Effector memory CD4-positive, alpha-beta T cell (primary cell): ENCODE measurements at regions not wholly inside any gene's neighbourhood (a gene's known extent, or its start where the extent isn't known, plus 50 kb on each side); places are given as distances from the start of the nearest gene placed in this dataset.

Experiments used
- DNase-seq, 3 donors: peaks; one replicate each; pipeline ENCODE4 v3.0.0-alpha.2; 2020
- H3K27ac ChIP-seq: 2 replicates; pipeline ENCODE4 v1.7.0; 2013; ENCODE audit warnings: mild to moderate bottlenecking, low read length, moderate library complexity; ENCODE audit not compliant: insufficient read depth, poor library complexity, severe bottlenecking
- H3K27me3 ChIP-seq: replicated peaks from 2 replicates; pipeline ENCODE4 v1.7.0; 2013; ENCODE audit warnings: mild to moderate bottlenecking, low read length; ENCODE audit not compliant: insufficient read depth, control insufficient read depth, poor library complexity, severe bottlenecking
- H3K36me3 ChIP-seq: 2 replicates; pipeline ENCODE4 v1.7.0; 2013; ENCODE audit warnings: mild to moderate bottlenecking, low read length, moderate library complexity; ENCODE audit not compliant: control insufficient read depth, insufficient read depth
- H3K4me1 ChIP-seq: 2 replicates; pipeline ENCODE4 v1.7.0; 2013; ENCODE audit warnings: low read length, mild to moderate bottlenecking; ENCODE audit not compliant: control insufficient read depth, insufficient read depth, poor library complexity, severe bottlenecking
- H3K4me3 ChIP-seq: 2 replicates; pipeline ENCODE4 v1.7.0; 2013; ENCODE audit warnings: low read length, low read depth, mild to moderate bottlenecking; ENCODE audit not compliant: insufficient read depth, poor library complexity, severe bottlenecking
- H3K9me3 ChIP-seq: 2 replicates; pipeline ENCODE4 v1.7.0; 2013; ENCODE audit warnings: mild to moderate bottlenecking, low read length, moderate library complexity; ENCODE audit not compliant: control insufficient read depth

DNA sequence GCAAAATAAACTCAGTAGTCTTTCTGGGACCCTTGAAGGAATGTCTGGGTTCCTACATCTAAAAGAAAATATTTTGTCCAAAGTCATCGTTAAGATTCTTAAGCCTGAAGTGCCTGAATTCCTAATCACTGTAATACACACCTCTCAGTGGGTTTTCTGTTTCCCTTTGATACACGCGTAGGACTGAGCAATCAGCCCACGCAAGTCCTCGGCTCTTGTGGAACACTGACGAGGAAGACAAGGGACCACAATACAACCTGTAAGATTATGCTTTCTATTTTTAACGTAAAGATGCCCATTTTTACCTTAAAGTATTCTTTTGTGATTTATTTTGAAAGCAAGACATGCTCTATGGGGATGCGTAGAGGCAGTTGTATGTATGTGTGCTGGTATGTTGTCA is 472.8 kb upstream of the CELF2 start:
- Histone ChIP-seq H3K27me3 (no peaks in the 10 kb centered on the region), H3K9me3 (no peaks in the 10 kb centered on the region), H3K27ac (no peak overlapping the region), H3K36me3 (no peaks in the 10 kb centered on the region), H3K4me3 (no peak overlapping the region), H3K4me1 (no peaks in the 10 kb centered on the region)
- no peak for DNase-seq

DNA sequence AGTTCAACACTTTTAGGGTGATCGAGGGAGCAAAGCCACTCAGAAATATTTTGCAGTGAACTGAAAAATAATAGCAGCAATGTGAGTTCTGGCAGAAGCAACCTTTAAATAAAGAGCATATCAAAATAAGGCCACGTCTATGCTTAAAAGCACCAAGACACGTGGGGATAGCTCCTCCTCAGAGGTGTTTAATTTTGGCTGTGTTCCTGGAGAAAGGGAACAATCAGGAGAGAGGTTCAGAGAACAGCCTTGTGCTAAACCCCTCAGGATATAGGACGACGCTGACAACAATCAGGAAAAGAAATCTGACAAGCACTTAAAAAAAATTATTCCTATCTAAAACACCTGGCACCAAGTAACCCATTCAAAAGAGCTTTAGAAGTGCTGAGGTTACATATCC is 471.9 kb upstream of the CELF2 start:
- H3K4me1 ChIP-seq, result no peaks in the 10 kb centered on the region
- H3K36me3 ChIP-seq, result no peaks in the 10 kb centered on the region
- no peaks in the 10 kb centered on the region for H3K27me3 ChIP-seq
- no peak overlapping the region for H3K4me3 ChIP-seq
- H3K27ac ChIP-seq, result no peak overlapping the region
- DNase-seq, result no peak
- no peaks in the 10 kb centered on the region for H3K9me3 ChIP-seq

DNA sequence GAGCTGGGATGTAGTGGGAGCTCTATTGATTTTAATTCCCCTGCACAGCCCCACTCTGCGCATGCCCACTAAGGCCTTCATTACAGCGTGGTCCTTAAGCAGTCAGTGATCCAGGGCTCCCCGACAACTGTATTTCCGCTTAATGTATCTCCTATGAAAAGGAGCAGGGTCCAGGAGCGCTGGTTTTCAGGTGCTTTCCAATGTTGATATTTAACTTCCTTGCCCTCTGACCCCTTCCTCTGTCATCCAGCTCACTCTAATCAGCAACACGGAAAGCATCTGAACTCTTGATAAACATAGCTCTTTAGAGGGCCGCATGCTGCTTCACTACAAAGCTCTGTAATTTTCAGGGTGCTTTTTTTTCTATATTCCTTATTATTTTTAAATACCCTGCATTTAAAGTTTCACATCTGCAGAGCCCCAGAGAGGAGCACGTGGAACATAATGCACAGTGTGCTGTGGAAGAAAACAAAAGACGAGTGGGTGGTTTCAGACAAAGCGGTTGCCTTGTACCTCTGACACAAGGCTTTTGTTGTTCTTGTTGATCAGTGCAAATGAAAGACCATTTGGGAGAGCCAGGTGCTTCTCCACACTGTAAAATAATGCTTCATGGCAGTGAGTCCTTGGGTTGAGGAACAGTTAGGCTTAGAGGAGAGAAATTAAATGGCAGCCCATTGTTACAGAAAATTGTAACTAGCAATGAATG is 465.9 kb upstream of the CELF2 start:
- Histone ChIP-seq H3K36me3 (no peaks in the 10 kb centered on the region), H3K27ac (no peak overlapping the region), H3K27me3 (no peaks in the 10 kb centered on the region), H3K4me1 (no peaks in the 10 kb centered on the region), H3K9me3 (no peaks in the 10 kb centered on the region), H3K4me3 (no peak overlapping the region)
- DNase-seq, result no peak

DNA sequence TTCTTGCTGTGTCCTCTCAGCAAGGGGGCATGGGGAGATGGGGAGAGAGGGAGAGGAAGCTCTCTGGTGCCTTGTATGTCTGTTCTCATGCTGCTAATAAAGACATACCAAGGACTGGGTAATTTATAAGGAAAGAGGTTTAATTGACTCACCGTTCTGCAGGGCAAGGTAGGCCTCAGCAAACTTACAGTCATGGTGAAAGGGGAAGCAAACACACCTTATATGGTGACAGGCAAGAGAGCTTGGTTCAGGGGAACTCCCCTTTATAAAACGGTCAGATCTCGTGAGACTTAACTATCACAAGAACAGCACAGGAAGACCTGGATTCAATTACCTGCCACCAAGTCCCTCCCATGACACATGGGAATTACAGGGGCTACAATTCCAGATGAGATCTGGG is 464.7 kb upstream of the CELF2 start:
- H3K27ac ChIP-seq, result no peak overlapping the region
- H3K36me3 ChIP-seq, result no peaks in the 10 kb centered on the region
- H3K4me1 ChIP-seq, result no peaks in the 10 kb centered on the region
- H3K4me3 ChIP-seq, result no peak overlapping the region
- H3K9me3 ChIP-seq, result no peaks in the 10 kb centered on the region
- DNase-seq, result no peak
- H3K27me3 ChIP-seq, result no peaks in the 10 kb centered on the region

DNA sequence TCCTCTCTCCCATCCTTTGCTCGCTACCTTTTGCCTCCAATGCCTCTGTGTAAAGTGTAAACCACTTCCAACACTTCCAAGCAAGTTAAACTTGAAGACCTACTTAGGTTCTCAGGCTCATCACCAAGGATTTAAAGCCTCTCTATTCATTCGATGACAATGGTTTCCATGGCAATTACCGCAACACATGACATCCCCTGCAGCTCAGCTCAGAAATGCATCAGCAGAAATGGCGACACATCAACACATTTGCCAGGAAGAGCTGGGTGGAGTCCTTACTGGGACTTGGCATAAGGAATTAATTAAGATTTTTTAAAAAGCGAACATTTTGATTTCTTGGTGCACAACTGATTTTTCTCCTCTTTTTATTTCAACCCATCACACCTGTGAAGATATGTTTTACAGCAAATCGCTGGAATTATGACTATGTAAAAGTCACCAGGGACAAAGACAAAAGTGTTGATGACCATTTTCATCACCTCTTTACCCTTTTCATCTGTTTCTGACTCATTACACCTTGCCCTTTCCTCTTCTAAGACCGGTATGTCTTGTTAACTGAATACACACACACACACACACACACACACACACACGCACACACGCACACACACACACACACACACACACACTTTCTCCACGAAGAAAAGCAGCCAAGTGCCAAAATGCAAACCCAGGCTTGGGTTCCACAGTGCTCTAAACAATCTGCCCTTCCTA is 453.4 kb upstream of the CELF2 start:
- no peak overlapping the region for H3K4me3 ChIP-seq
- no peak for DNase-seq
- no peaks in the 10 kb centered on the region for H3K9me3 ChIP-seq
- H3K27me3 ChIP-seq, result no peaks in the 10 kb centered on the region
- no peak overlapping the region for H3K27ac ChIP-seq
- H3K4me1 ChIP-seq, result no peaks in the 10 kb centered on the region
- no peaks in the 10 kb centered on the region for H3K36me3 ChIP-seq

DNA sequence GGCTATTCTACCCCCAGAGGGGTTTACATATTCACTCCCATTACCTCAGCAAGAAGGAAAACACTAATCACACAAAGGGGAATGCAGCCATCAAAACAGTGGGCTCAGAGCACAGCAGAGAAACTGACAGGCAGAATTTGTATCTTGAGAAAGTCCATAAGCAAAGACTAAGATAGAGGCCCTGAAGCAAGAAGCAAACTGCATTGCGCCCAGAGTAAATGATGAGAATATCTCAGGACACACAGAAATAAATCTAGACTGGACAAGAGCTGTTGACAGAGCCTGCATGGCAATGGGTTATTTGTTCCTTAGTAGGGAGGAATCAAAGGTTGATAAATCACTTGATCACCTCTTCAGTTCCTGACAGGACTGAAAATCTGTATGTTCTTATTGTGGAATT is 440.7 kb upstream of the CELF2 start:
- DNase-seq, result no peak
- H3K27me3 ChIP-seq, result no peaks in the 10 kb centered on the region
- H3K36me3 ChIP-seq, result no peaks in the 10 kb centered on the region
- no peak overlapping the region for H3K27ac ChIP-seq
- H3K9me3 ChIP-seq, result no peaks in the 10 kb centered on the region
- H3K4me3 ChIP-seq, result no peak overlapping the region
- no peaks in the 10 kb centered on the region for H3K4me1 ChIP-seq

DNA sequence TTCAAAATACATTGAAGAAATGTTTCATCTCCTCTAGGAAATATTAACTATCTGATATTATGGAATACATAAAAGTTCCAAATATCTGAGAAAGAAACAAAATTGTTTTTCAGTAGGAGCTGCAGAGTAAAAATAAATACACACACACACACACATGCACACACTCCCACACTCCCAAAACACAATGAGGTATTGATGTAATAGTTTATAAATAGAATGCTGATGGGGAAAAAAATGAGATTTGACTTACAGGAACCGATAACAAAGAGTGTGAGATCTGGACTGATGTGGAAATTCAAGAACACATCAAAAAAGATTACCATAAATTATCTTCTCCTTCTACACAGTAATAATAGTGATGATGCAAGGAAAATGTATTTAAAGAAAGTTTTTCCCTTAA is 438.0 kb upstream of the CELF2 start:
- DNase-seq, result no peak
- Histone ChIP-seq H3K4me1 (no peaks in the 10 kb centered on the region), H3K27me3 (no peaks in the 10 kb centered on the region), H3K36me3 (no peaks in the 10 kb centered on the region), H3K9me3 (no peaks in the 10 kb centered on the region), H3K4me3 (no peak overlapping the region), H3K27ac (no peak overlapping the region)

DNA sequence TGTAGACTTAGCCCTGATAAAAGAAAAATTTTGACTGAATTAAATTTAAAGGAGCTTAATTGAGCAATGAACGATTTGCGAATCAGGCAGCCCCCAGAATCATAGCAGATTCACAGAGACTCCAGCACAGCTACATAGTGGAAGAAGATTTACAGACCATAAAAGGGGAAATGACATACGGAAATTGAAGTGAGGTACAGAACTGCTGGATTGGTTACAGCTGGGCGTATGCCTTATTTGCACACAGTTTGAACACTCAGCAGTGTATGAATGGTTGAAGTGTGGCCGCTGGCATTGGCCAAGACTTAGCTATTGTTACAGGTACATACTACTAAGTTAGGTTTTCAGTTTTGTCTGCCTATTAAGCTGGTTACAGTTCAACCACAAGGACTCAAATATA is 433.5 kb upstream of the CELF2 start:
- Histone ChIP-seq H3K27ac (no peak overlapping the region), H3K4me3 (no peak overlapping the region), H3K27me3 (no peaks in the 10 kb centered on the region), H3K36me3 (no peaks in the 10 kb centered on the region), H3K4me1 (no peaks in the 10 kb centered on the region), H3K9me3 (no peaks in the 10 kb centered on the region)
- no peak for DNase-seq

DNA sequence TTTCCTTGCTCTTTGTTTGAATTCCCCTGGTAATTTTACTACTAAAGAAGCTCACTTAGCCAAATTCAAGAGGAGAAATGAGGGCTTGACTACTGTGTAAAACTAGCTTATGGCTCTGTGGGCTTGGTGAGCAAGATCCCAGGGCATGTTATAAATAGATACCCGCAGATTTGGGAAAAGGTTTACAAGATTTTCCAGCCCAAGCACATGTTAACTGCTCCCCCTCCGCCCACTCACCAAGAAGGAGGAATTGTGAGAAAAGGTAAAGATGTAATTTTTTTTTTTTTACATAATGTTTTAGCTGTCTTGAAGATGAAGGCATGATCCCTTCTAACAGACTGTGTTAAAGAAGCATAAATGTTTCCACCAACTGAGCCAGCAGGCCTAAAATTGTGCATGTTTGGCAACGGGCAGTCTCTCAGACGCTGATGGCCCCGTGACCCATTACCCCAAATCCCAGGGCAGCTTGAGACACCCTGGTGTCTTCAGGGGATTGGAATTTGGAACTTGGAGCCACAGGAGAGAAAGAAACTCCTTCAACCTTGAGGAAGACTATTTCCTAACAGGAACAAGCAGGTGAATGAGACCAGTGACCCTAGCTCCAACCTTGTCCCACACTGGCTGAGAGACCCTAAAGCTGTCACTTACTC is 429.8 kb upstream of the CELF2 start:
- no peak overlapping the region for H3K27ac ChIP-seq
- H3K9me3 ChIP-seq, result no peaks in the 10 kb centered on the region
- H3K4me3 ChIP-seq, result no peak overlapping the region
- no peaks in the 10 kb centered on the region for H3K4me1 ChIP-seq
- H3K36me3 ChIP-seq, result no peaks in the 10 kb centered on the region
- DNase-seq, result no peak
- H3K27me3 ChIP-seq, result peaks cover 4% of the 10 kb centered on the region
